SKM-1 treated with dmso at 0.1 percent for 144 hours (cell line): ENCODE measurements at regions not wholly inside any gene's neighbourhood (a gene's known extent, or its start where the extent isn't known, plus 50 kb on each side); places are given as distances from the start of the nearest gene placed in this dataset.

Experiments
- DNase-seq: peaks from one replicate; lab custom pipeline; 2025; ENCODE audit not compliant: unreplicated experiment; lab: John Stamatoyannopoulos, UW

- DNase-seq = no peak
Measured at GRCh38 chr10:2982146-2982545, 85.2 kb upstream of the PFKP start.

- DNase-seq = no peak
Measured at GRCh38 chr10:2981361-2981801, 86.0 kb upstream of the PFKP start.

GRCh38 chr10:2980791-2981360 lies 86.5 kb upstream of the PFKP start:
- DNase-seq = no peak

GRCh38 chr10:2980116-2980515 lies 87.2 kb upstream of the PFKP start:
- no peak for DNase-seq

- DNase-seq = peak; percentile 34
Measured at GRCh38 chr10:2979306-2979705, 88.0 kb upstream of the PFKP start.

GRCh38 chr10:2978574-2979273 lies 88.6 kb upstream of the PFKP start:
- DNase-seq = no peak

- DNase-seq = peak; percentile 17
Measured at GRCh38 chr10:2978111-2978510, 89.2 kb upstream of the PFKP start.

GRCh38 chr10:2974503-2975207 lies 92.7 kb upstream of the PFKP start:
- no peak for DNase-seq

GRCh38 chr10:2974083-2974482 lies 93.3 kb upstream of the PFKP start:
- DNase-seq = no peak

- DNase-seq = no peak
Measured at GRCh38 chr10:2972810-2973209, 94.5 kb upstream of the PFKP start.

- DNase-seq = no peak
Measured at GRCh38 chr10:2972216-2972615, 95.1 kb upstream of the PFKP start.

- DNase-seq = no peak
Measured at GRCh38 chr10:2970190-2970823, 97.0 kb upstream of the PFKP start.

GRCh38 chr10:2968401-2969058 lies 98.8 kb upstream of the PFKP start:
- DNase-seq = no peak

- DNase-seq = no peak
Measured at GRCh38 chr10:2966134-2966533, 101.2 kb upstream of the PFKP start.

- no peak for DNase-seq
Measured at GRCh38 chr10:2964632-2965296, 102.6 kb upstream of the PFKP start.

- no peak for DNase-seq
Measured at GRCh38 chr10:2963889-2964631, 103.3 kb upstream of the PFKP start.

- DNase-seq = no peak
Measured at GRCh38 chr10:2962194-2962593, 105.2 kb upstream of the PFKP start.

GRCh38 chr10:2958659-2959058 lies 108.7 kb upstream of the PFKP start:
- no peak for DNase-seq

GRCh38 chr10:2957785-2958184 lies 109.6 kb upstream of the PFKP start:
- DNase-seq = no peak

- DNase-seq = no peak
Measured at GRCh38 chr10:2955064-2955463, 112.3 kb upstream of the PFKP start.
